ENCODE measurements at regions not wholly inside any gene's neighbourhood (a gene's known extent, or its start where the extent isn't known, plus 50 kb on each side); places are given as distances from the start of the nearest gene placed in this dataset.
"Not testable (repeated sequence)": the region's sequence is repeated elsewhere in the genome, so short reads cannot be mapped to it uniquely, and the experiment has no call there.

- no peak for DNase-seq
These were observed 579.4 kb upstream of the LRATD1 start for GRCh38 chr2:14053105-14053504.

GRCh38 chr2:14064346-14064745 lies 568.2 kb upstream of the LRATD1 start:
- no peak for DNase-seq

GRCh38 chr2:14072338-14072737 lies 560.2 kb upstream of the LRATD1 start:
- DNase-seq, result peak in 1 of 3 donors; percentile 7

- DNase-seq, result no peak
These were observed 557.8 kb upstream of the LRATD1 start for GRCh38 chr2:14074691-14075090.

GRCh38 chr2:14079576-14079975 lies 552.9 kb upstream of the LRATD1 start:
- no peak for DNase-seq

- no peak for DNase-seq
These were observed 551.0 kb upstream of the LRATD1 start for GRCh38 chr2:14081521-14081920.

- DNase-seq, result no peak
These were observed 549.9 kb upstream of the LRATD1 start for GRCh38 chr2:14082640-14083039.

GRCh38 chr2:14094592-14094991 lies 537.9 kb upstream of the LRATD1 start:
- no peak for DNase-seq

GRCh38 chr2:14099101-14099500 lies 533.4 kb upstream of the LRATD1 start:
- not testable (repeated sequence) for DNase-seq

GRCh38 chr2:14114275-14114674 lies 518.2 kb upstream of the LRATD1 start:
- no peak for DNase-seq

- no peak for DNase-seq
These were observed 512.1 kb upstream of the LRATD1 start for GRCh38 chr2:14120376-14120775.

GRCh38 chr2:14123436-14124103 lies 508.9 kb upstream of the LRATD1 start:
- no peak for DNase-seq

- peak; percentile 42 to 73 (median 50) for DNase-seq
These were observed 506.8 kb upstream of the LRATD1 start for GRCh38 chr2:14125624-14126293.

- DNase-seq, result peak in 1 of 3 donors; percentile 33
These were observed 505.7 kb upstream of the LRATD1 start for GRCh38 chr2:14126846-14127245.

- peak in 1 of 3 donors; percentile 15 for DNase-seq
These were observed 504.8 kb upstream of the LRATD1 start for GRCh38 chr2:14127765-14128164.

- no peak for DNase-seq
These were observed 500.1 kb upstream of the LRATD1 start for GRCh38 chr2:14132386-14132785.

- DNase-seq, result peak in 2 of 3 donors; percentile 38 to 43
These were observed 497.7 kb upstream of the LRATD1 start for GRCh38 chr2:14134771-14135170.

- no peak for DNase-seq
These were observed 496.5 kb upstream of the LRATD1 start for GRCh38 chr2:14136030-14136429.

GRCh38 chr2:14137643-14138042 lies 494.9 kb upstream of the LRATD1 start:
- peak in 1 of 3 donors; percentile 10 for DNase-seq

- DNase-seq, result no peak
These were observed 492.4 kb upstream of the LRATD1 start for GRCh38 chr2:14140009-14140550.

GRCh38 chr2:14143435-14143834 lies 489.1 kb upstream of the LRATD1 start:
- no peak for DNase-seq

GRCh38 chr2:14148216-14148615 lies 484.3 kb upstream of the LRATD1 start:
- no peak for DNase-seq

- DNase-seq, result peak; percentile 11 to 49 (median 23)
These were observed 474.7 kb upstream of the LRATD1 start for GRCh38 chr2:14157816-14158215.

All from muscle of back (tissue), 3 donors.